CD1c-positive myeloid dendritic cell (primary cell): ENCODE measurements at regions not wholly inside any gene's neighbourhood (a gene's known extent, or its start where the extent isn't known, plus 50 kb on each side); places are given as distances from the start of the nearest gene placed in this dataset.

Experiments used
- DNase-seq: peaks from one replicate; pipeline ENCODE4 v3.0.0-alpha.2; 2016; ENCODE audit errors: extremely low spot score

- DNase-seq = no peak
Observed at GRCh38 chr4:20353646-20354045, 101.9 kb downstream of the SLIT2 start.

DNA sequence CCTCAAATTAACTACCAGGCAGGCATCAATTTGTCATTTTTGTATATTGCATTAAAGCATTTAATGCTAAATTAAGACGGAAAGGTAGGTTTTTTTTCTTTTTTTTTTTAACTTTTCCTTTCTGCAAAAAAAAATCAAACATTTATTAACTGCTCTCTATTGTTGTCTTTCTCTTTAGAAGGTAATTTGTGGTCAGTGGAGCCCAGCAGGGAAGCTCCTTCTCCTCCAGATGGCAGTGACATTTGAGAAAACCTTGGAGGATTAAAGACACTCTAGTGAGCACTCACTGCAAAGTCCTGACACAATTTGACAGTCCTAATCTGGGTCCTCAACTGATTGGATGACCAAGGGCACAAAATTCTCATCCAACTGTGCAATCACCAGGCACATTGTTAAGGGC is 102.4 kb downstream of the SLIT2 start:
- no peak for DNase-seq

DNA sequence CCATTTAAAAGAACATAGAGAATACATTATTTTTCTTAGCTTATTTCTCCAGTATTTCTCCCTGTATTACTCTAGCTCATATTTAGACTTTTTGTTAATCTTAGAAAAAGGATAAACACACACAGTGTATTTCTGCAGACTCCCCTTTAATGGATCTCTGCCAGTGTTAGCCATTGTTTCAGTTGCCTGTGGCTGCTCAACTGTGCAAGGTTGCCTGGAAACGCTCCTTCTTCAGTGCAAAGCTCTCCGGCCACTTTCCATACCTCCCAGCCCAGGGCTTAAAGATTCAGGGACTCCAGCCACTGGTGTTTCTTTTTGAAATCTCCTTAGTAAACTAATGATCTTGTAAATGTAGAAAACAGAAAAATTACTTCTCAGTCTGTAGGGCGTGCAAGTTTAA is 104.9 kb downstream of the SLIT2 start:
- no peak for DNase-seq

GRCh38 chr4:20358110-20358509 is 106.4 kb downstream of the SLIT2 start:
- DNase-seq = no peak

GRCh38 chr4:20359692-20360091 is 108.0 kb downstream of the SLIT2 start:
- no peak for DNase-seq

DNA sequence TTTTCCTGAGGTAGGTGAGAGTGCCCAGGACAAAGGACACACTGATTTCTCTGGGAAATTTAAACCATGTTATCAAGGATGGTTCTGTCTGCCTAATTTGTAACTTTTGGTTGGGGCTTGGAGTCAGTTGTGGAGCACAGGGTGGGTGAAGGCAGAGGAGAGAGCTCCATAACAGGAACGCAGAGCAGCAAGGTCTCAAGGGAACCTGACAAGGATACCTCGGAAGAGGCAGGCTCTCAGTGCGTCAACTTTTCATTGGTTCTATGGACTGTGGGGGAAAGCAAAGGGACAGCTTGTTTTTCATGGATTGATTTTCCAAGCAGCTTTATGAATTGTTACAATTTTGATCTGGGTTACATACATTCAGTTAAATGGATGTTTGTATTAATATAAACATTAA is 110.4 kb downstream of the SLIT2 start:
- DNase-seq = no peak

- no peak for DNase-seq
Observed at GRCh38 chr4:20364969-20365368, 113.3 kb downstream of the SLIT2 start.

- DNase-seq = no peak
Observed at GRCh38 chr4:20367446-20367845, 115.7 kb downstream of the SLIT2 start.

DNA sequence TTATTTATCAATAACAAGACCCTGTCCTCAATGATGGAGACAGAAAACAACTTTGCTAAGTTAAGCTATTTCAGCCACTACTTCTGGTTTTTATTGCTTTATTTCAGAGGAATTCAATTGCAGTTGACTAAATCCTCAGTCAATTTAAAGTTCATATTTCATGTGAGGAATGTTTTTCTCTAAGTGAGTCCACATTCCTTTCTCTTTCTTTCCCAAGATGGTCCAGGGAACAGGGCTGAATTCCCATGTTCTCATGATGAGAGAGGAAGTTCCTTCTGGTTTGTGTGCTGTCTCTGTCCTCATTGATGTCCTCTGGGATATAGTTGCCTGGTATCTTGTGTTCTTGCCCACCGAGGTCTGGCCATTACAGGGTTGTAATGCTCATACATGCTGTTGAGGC is 117.2 kb downstream of the SLIT2 start:
- no peak for DNase-seq

DNA sequence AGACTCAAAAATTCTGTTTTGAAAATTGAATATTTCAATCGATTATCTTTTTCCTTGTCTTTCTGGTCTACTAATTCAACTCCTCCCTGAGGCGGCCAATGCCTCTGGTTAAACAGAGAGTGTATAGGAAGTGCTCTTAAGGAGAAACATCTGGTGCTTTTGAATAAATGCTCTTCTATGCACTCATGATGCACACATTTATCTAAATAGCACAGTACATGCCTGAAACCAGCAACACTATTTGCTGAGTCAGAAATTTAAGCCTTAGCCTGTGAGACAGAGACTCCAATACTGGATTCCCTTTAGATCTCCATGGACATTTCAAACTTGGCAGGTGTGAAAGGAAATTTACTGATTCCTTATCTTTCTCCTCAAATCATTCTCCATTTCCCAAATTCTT is 118.6 kb downstream of the SLIT2 start:
- DNase-seq = no peak

DNA sequence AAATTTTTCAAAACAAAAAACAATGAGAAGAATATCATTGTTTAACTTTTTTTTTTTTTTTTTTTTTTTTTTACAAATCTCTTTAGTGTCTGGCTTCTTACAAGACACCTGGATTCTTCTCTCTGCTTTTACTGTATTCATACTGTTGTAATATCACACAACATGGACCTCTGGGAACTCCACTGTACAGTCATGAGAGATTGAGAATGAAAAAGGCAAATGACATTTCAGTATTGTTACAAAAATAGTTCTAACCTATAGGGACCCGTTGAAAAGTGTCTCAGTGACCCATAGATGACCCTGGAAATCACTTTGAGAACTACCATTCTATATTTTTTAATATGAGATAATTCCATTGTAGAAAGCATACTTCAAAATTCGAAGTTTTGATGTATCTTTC is 124.4 kb downstream of the SLIT2 start:
- no peak for DNase-seq

- no peak for DNase-seq
Observed at GRCh38 chr4:20378181-20378580, 126.5 kb downstream of the SLIT2 start.

DNA sequence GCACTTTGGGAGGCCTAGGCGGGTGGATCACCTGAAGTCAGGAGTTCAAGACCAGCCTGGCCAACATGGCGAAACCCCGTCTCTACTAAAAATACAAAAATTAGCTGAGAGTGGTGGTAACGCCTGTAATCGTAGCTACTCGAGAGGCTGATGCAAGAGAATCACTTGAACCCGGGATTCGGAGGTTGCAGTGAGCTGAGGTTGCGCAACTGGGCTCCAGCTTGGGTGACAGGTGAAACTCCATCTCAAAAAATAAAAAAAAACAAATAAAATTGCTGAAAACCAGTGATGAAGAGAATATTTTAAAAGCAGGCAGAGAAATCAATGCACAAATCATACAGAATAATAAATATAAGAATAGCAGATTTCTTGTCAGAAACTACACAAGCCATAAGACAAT is 129.3 kb downstream of the SLIT2 start:
- DNase-seq = no peak

GRCh38 chr4:20383283-20383682 is 131.6 kb downstream of the SLIT2 start:
- DNase-seq = no peak

- no peak for DNase-seq
Observed at GRCh38 chr4:20383969-20384368, 132.3 kb downstream of the SLIT2 start.

GRCh38 chr4:20384456-20384855 is 132.8 kb downstream of the SLIT2 start:
- DNase-seq = no peak

GRCh38 chr4:20386001-20386740 is 134.5 kb downstream of the SLIT2 start:
- no peak for DNase-seq

- DNase-seq = no peak
Observed at GRCh38 chr4:20386906-20387305, 135.2 kb downstream of the SLIT2 start.

- no peak for DNase-seq
Observed at GRCh38 chr4:20391198-20391597, 139.5 kb downstream of the SLIT2 start.

DNA sequence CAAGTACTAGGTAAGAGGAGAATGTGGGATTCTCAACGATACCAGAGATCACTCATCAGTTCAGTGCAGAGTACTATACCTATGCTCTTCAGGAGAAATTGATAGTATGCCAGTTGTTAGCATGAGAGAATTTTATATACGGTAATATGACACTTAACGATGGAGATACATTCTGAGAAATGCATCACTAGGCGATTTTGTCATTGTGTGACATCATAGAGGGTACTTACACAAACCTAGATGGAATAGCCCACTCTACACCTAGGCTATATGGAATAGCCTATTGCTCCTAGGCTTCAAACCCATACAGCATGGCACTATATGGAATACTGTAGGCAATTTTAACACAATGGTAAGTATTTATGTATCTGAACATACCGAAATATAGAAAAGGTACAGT is 140.2 kb downstream of the SLIT2 start:
- no peak for DNase-seq

- no peak for DNase-seq
Observed at GRCh38 chr4:20393486-20394100, 141.9 kb downstream of the SLIT2 start.

DNA sequence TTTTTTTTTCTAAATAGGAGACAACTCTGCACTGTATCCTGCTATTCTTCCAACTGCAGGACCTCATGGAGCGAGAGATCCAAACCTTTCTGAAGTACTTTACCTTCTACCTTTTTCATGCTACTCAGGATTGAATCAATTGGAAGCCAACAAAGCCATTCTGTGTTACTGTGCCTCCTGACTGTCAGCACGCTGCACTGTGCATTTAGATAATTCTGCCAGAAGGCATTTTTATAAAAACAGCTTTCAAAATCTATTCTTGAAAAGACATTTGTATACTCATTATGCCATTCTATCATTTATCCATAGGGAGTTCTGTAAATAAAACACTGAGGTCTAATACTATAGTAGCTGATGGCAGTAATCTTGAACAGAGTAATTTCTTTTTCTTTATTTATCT is 142.8 kb downstream of the SLIT2 start:
- no peak for DNase-seq

GRCh38 chr4:20395160-20395773 is 143.6 kb downstream of the SLIT2 start:
- peak; percentile 45 for DNase-seq
